GM12878 (cell line): ENCODE measurements at regions not wholly inside any gene's neighbourhood (a gene's known extent, or its start where the extent isn't known, plus 50 kb on each side); places are given as distances from the start of the nearest gene placed in this dataset.

Experiments
- ATAC-seq: fragments of 200-7000 bp; cut with Tn5 transposase; 3 replicates; pipeline ENCODE4 v1.9.1; 2020; ENCODE audit warnings: mild to moderate bottlenecking, moderate library complexity
- BruUV-seq: library from RNA; stranded (reverse); fragments of 400-500 nt; replicated peaks from 2 replicates; lab custom pipeline; 2021; lab: Mats Ljungman, UMichigan
- CTCF ChIA-PET: fragments of 300-600 bp; sonication (Branson Sonifier 250); formaldehyde crosslinking; extraction: SDS; loops from one replicate; lab custom pipeline; 2021; ENCODE audit warnings: inconsistent platforms; lab: Yijun Ruan, JAX
- POLR2A ChIA-PET: fragments of 350-600 bp; formaldehyde crosslinking; extraction: SDS; loops from one replicate; lab custom pipeline; 2021; ENCODE audit warnings: inconsistent platforms; lab: Charles Lee
- RAD21 ChIA-PET: fragments of 300-600 bp; sonication (Branson Sonifier 250); formaldehyde crosslinking; loops from one replicate; lab custom pipeline; 2023; ENCODE audit warnings: antibody characterized with exemption; ENCODE audit not compliant: unreplicated experiment; lab: Charles Lee
- SMC1A ChIA-PET: fragments of 300-600 bp; sonication (Branson Sonifier 250); formaldehyde crosslinking; loops from one replicate; lab custom pipeline; 2023; ENCODE audit not compliant: unreplicated experiment, uncharacterized antibody; lab: Charles Lee
- DNase-seq: peaks from one replicate; pipeline ENCODE4 v3.0.0-alpha.2; 2011; ENCODE audit warnings: low read depth, low spot score
- FAIRE-seq: peaks from 3 replicates; lab custom pipeline; 2011; peaks lifted over from hg19 to GRCh38; lab: Jason Lieb, UNC
- H2AFZ ChIP-seq: 2 replicates; pipeline ENCODE4 v1.6.0; 2011; ENCODE audit warnings: low read depth, low read length, control low read depth; ENCODE audit not compliant: control insufficient read depth
- H3K27ac ChIP-seq: 2 replicates; pipeline ENCODE4 v1.5.1; 2011; ENCODE audit warnings: control low read depth; ENCODE audit not compliant: control insufficient read depth, insufficient read depth
- H3K27me3 ChIP-seq, 2 experiments: replicated peaks in 1 of 2; 2 replicates each; pipeline versions ENCODE4 v1.6.0 to v1.6.1; 2011; ENCODE audit warnings: low read length in 1 of 2; ENCODE audit not compliant: control insufficient read depth in 2 of 2, insufficient read depth in 2 of 2
- H3K36me3 ChIP-seq, 2 experiments: 2 replicates each; pipeline ENCODE4 v1.5.1; 2011; ENCODE audit warnings: low read length in 1 of 2; ENCODE audit not compliant: control insufficient read depth in 2 of 2, insufficient read depth in 2 of 2
- H3K4me1 ChIP-seq: 2 replicates; pipeline ENCODE4 v1.6.1; 2011; ENCODE audit warnings: mild to moderate bottlenecking, low read length, moderate library complexity, mixed read lengths; ENCODE audit not compliant: control insufficient read depth, insufficient read depth
- H3K4me2 ChIP-seq: 2 replicates; pipeline ENCODE4 v1.6.0; 2011; ENCODE audit warnings: control low read depth; ENCODE audit not compliant: control insufficient read depth, insufficient read depth
- H3K4me3 ChIP-seq: fragments of 200-600 bp; sonication (generic); 2 replicates; pipeline ENCODE4 v1.5.1; 2016
- H3K79me2 ChIP-seq: 2 replicates; pipeline ENCODE4 v1.6.0; 2011; ENCODE audit warnings: low read length; ENCODE audit not compliant: control insufficient read depth, insufficient read depth
- H3K9ac ChIP-seq: 2 replicates; pipeline ENCODE4 v1.8.0; 2011; ENCODE audit warnings: low read length, control low read depth, mixed read lengths; ENCODE audit not compliant: control insufficient read depth, insufficient read depth
- H3K9me3 ChIP-seq: replicated peaks from 3 replicates; pipeline ENCODE4 v1.5.1; 2011; ENCODE audit warnings: mild to moderate bottlenecking, low read length; ENCODE audit not compliant: control insufficient read depth, insufficient read depth
- H4K20me1 ChIP-seq: 2 replicates; pipeline ENCODE4 v1.6.0; 2011; ENCODE audit not compliant: control insufficient read depth, insufficient read depth
- BACH1 ChIP-seq: fragments of 450-650 bp; IDR thresholded peaks from 2 replicates; pipeline ENCODE4 v1.6.1; 2017; ENCODE audit warnings: mild to moderate bottlenecking, borderline replicate concordance
- CREM ChIP-seq: IDR thresholded peaks from 2 replicates; pipeline ENCODE4 v1.6.1; 2014; ENCODE audit warnings: antibody characterized with exemption, low read depth
- ELK1 ChIP-seq: IDR thresholded peaks from 2 replicates; pipeline ENCODE4 v1.6.1; 2012; ENCODE audit warnings: low read depth, low read length, improper control_type of control experiment
- ETV6 ChIP-seq, 2 experiments: fragments of 450-650 bp in 1 of 2; IDR thresholded peaks in 1 of 2; conservative IDR thresholded peaks in 1 of 2; 2 replicates each; pipeline ENCODE4 v1.6.1; 2014; ENCODE audit warnings: antibody characterized with exemption in 1 of 2, borderline replicate concordance in 1 of 2, low read depth in 1 of 2, mild to moderate bottlenecking in 1 of 2, moderate library complexity in 1 of 2
- FOXM1 ChIP-seq: IDR thresholded peaks from 2 replicates; pipeline ENCODE4 v1.6.1; 2012; ENCODE audit warnings: low read depth, mild to moderate bottlenecking, inconsistent platforms, low read length, moderate library complexity
- GATAD2B ChIP-seq: fragments of 450-650 bp; conservative IDR thresholded peaks from 2 replicates; pipeline ENCODE4 v1.6.1; 2017; ENCODE audit warnings: low read depth, mild to moderate bottlenecking, moderate library complexity
- HCFC1 ChIP-seq: fragments of 150-350 bp; IDR thresholded peaks from 2 replicates; pipeline ENCODE4 v1.6.1; 2014; ENCODE audit warnings: low read length
- HDAC6 ChIP-seq: fragments of 200-600 bp; sonication (generic); IDR thresholded peaks from one replicate; pipeline ENCODE4 v1.8.0; 2017; ENCODE audit warnings: antibody characterized with exemption; ENCODE audit not compliant: unreplicated experiment
- NBN ChIP-seq: fragments of 450-650 bp; IDR thresholded peaks from 2 replicates; pipeline ENCODE4 v1.6.1; 2016
- POLR2AphosphoS5 ChIP-seq: IDR thresholded peaks from 2 replicates; pipeline ENCODE4 v1.6.1; 2011; ENCODE audit warnings: mild to moderate bottlenecking, low read length, inconsistent platforms
- RBBP5 ChIP-seq: fragments of 200-600 bp; sonication (generic); conservative IDR thresholded peaks from 2 replicates; pipeline ENCODE4 v1.6.1; 2016
- SREBF2 ChIP-seq: IDR thresholded peaks from 2 replicates; pipeline ENCODE4 v1.6.1; 2012; ENCODE audit warnings: mild to moderate bottlenecking, low read length
- TAF1 ChIP-seq: IDR thresholded peaks from 2 replicates; pipeline ENCODE4 v1.6.1; 2011; ENCODE audit warnings: mild to moderate bottlenecking, low read depth, low read length, borderline replicate concordance
- ZBED1 ChIP-seq: IDR thresholded peaks from 2 replicates; pipeline ENCODE4 v1.6.1; 2016; ENCODE audit warnings: borderline replicate concordance
- ZNF384 ChIP-seq: IDR thresholded peaks from 2 replicates; pipeline ENCODE4 v1.6.1; 2012; ENCODE audit warnings: low read depth, mild to moderate bottlenecking, low read length, improper control_type of control experiment, borderline replicate concordance
- WGBS: methylation state at CpG from one replicate; pipeline ENCODE4 v1.1.6; 2016; ENCODE audit warnings: low lambda C conversion rate; ENCODE audit not compliant: insufficient replicate concordance, insufficient coverage; ENCODE audit errors: missing lambda C conversion rate; 5-methylcytosine and 5-hydroxymethylcytosine counted together
- in situ Hi-C: fragments of 300-500 bp; cut with MboI; formaldehyde crosslinking; loops from 9 replicates; pipeline ENCODE4 v1.14.3; 2018; ENCODE audit warnings: mixed read lengths
- intact Hi-C: fragments of 100-400 bp; cut with micrococcal nuclease; formaldehyde crosslinking; loops from one replicate; pipeline ENCODE4 v1.14.2; 2022; ENCODE audit not compliant: unreplicated experiment

DNA sequence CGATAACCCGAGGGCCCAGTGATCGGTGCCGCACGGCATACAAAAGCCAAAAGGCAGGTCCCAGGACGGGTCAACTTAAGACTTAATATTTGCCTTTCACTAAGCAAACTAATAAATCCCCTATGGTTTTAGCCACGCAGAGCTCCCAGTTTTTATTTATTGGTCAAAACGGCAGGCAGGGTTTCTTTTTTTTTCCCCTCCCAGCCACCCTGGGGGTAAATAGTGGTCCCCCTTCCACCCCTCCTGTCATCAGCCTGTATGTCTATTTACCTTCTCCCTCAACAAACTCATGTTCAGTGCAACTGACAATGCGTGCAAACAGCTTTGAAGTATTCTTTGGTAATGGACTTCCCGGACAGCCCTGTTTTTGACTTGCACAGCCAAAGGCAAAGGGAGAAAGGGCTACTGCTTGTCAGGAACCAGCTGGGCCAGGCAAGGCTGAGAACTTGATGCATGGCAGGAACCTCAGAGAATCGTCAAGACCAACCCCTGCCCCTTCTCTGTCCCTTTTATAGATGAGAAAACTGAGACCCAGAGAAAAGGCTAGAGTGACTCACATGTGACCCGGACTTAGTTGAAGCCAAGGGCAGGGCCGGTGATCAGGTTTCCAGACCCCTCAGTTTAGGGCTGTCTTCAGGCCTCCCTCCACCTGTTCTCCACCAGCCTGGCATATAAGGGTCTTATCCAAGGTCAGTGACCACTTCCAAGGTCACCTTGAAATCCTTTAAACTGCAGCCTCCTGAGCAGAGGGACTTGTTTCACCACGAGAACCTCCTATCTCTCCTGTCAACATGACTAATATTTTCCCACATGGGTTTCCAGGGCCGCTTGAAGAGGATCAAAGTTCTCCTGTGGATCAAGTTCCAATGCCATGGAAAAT, 279.0 kb downstream of the SOX9 start:
- no peak for DNase-seq
- CTCF ChIA-PET: interaction anchor here (0.8 kb wide), 2 partner anchors 130 to 157 kb away, joined by 3 read pairs; no protein-coding TSS in a partner anchor
- no peak for FAIRE-seq
- Histone ChIP-seq H3K27ac (no peak overlapping the region), H3K9ac (no peak overlapping the region), H3K36me3 (peaks cover 0 to 3% of the 10 kb centered on the region in 2 experiments; a peak in 2 of 4 replicates), H3K4me1 (no peaks in the 10 kb centered on the region), H3K27me3 (no peaks in the 10 kb centered on the region), H3K4me2 (no peak overlapping the region), H3K79me2 (no peaks in the 10 kb centered on the region), H3K4me3 (no peak overlapping the region), H2AFZ (no peak overlapping the region), H3K9me3 (no peaks in the 10 kb centered on the region), H4K20me1 (no peaks in the 10 kb centered on the region)
- TF ChIP-seq HCFC1 (no peak), BACH1 (no peak), ZBED1 (no peak), ETV6 (conservative IDR thresholded peaks at IDR 0.05 in 1 of 2, IDR thresholded peaks at IDR 0.05 in 1 of 2; ENCODE audit: borderline replicate concordance in 1 of 2, low read depth in 1 of 2) (no peak), ZNF384 (no peak), NBN (no peak), GATAD2B (no peak), POLR2AphosphoS5 (no peak), HDAC6 (no peak), ELK1 (no peak), CREM (no peak), TAF1 (no peak), FOXM1 (no peak), RBBP5 (no peak), SREBF2 (no peak)
- BruUV-seq: no TSS peak
- SMC1A ChIA-PET: interaction anchor here (0.6 to 1.5 kb wide), 4 partner anchors 11 to 221 kb away, joined by 3 to 5 read pairs (median 4); no protein-coding TSS in a partner anchor
- RAD21 ChIA-PET: no interaction called here
- in situ Hi-C loops (loop anchor here (25.0 kb wide), 3 partner anchors 1638 to 1887 kb away; no protein-coding TSS in a partner anchor), intact Hi-C loops (no loop called here)
- POLR2A ChIA-PET: no interaction called here
- 70% methylated on average over 15 of the region's 15 CpGs for WGBS
- ATAC-seq: no peak
